ENCODE measurements at regions not wholly inside any gene's neighbourhood (a gene's known extent, or its start where the extent isn't known, plus 50 kb on each side); places are given as distances from the start of the nearest gene placed in this dataset.
A peak's percentile ranks its signal among the peaks of the same experiment; 100 is the strongest.

GRCh38 chr11:121793916-121794315 is 322.1 kb downstream of the BLID start:
- no peak for DNase-seq

- DNase-seq: no peak
These were observed 322.7 kb downstream of the BLID start for GRCh38 chr11:121793291-121793690.

DNA sequence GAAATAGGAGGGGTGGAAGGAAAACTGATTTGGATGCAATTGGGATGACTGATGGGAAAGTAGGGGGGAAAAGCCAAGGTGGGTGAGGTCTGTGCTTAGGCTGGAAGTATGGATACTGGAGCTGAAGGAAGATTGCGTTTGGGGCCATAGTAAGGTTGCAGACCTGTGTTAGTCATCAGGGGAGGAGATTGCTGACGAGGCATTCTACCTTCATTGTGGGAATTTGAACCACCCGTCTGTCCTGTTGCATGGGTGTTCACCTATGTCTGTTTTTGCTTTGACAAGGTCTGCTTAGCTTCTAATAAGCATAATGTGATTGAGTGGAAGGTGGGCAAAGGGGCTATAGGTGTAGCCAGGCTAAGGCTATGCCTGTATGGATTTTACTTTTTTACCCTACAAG is 323.8 kb downstream of the BLID start:
- no peak for DNase-seq

DNA sequence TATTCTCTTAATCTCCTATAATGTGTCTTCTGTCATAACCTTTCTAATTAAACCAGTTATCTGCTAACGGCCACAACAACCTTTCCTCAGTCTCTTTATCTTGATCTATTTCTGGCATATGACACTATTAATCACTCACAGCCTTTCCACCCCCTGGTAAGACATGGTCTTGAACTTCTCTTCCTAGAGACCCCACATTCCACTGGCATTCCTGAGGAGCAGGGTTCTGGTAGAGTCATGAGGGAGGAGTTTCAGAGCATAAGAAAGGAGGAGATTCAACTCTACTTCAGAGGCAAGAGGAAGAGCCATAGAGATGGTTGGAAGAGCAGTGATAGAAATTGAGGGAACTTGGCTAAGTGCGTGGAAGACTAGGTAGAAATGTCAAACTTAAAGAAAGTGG is 325.6 kb downstream of the BLID start:
- DNase-seq: no peak

- no peak for DNase-seq
These were observed 328.2 kb upstream of the SORL1-AS1 start for GRCh38 chr11:121780971-121781370.

GRCh38 chr11:121777056-121777455 is 324.3 kb upstream of the SORL1-AS1 start:
- DNase-seq: no peak

GRCh38 chr11:121775276-121775675 is 322.5 kb upstream of the SORL1-AS1 start:
- no peak for DNase-seq

DNA sequence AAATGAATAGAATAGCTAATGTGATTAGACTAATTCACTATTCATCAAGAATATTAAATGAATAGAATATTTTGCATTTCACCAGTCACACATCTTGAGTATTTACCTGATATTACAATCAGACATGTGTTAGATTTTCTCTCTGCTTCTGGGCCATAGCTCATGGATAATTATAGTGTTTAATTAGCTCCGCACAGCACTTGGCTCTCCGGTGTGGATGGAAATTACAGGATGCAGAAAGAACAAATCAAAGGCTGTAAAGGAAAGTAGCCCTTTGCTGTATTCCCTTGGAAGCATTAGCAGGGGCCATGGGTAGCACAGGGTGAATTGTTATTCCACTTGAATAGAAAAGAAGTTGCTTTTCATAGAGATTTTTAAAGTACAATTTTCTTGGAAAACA is 320.3 kb upstream of the SORL1-AS1 start:
- DNase-seq: no peak

DNA sequence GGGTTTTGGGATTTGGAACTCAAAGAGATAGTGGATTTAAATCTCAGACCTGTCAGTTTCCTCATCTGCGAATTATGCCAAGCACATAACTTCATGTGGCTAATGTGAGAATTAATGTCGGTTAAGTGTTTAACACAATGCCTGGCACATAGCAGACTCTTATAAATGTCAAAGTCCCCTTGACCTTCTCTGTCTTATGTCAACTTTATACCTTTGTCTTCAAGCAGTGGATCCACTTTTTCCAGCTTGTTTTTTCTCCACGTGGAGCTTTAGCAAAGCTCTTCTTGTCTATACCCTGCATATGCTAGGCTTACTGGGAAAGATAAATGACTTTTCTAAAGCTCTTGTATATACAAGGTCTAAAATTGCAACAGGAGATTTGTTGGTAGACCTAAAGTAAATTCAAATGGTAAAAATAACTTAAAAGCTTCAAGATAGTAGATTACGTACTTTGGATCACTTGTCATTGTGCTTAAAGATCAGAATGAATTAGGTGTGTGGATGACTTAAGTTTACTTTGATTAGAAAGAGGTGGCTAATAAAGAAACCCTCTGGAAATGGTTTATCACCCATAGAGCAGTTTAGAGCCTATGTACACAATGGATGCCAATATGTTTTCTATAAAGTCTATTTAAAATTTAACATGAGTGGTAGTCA is 318.3 kb upstream of the SORL1-AS1 start:
- no peak for DNase-seq

DNA sequence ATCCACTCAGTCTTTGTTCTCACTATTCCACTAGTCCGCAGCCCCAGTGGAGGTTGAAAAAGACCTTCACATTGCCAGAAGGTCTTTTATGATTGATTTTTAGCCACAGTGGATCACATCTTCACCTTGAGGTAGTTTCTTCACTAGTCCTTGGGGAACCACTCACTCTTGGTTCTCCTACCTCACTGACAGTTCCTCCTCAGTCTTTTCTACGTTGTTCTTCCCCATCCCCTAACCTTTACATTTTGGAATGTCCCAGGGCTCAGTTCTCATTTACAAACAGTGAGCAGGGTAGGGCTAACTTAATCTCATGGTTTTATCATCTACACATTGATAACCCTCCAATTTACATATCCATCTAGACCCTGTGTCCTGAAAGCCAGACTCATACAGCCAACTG is 316.4 kb upstream of the SORL1-AS1 start:
- DNase-seq: no peak

GRCh38 chr11:121767433-121767832 is 314.7 kb upstream of the SORL1-AS1 start:
- no peak for DNase-seq

GRCh38 chr11:121766991-121767390 is 314.2 kb upstream of the SORL1-AS1 start:
- DNase-seq: no peak

GRCh38 chr11:121766166-121766565 is 313.4 kb upstream of the SORL1-AS1 start:
- no peak for DNase-seq

DNA sequence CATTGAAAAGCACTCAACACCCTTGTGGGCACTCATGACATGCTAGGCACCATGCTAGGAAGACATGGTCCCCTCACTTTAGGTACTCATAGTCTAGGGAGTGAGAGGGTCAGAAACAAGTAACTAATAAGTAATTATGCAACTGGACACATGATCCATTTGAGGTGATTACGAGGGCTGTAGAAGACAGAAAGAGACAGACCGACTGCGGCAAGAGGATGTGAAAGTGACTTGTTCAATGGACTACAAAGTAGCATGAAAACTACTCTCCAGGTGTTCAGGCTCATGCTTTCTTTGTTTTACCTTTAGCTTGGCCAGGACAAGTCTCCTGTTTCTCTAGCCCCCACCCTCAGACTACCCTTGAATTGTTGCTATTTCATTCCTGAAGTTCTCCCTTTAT is 310.8 kb upstream of the SORL1-AS1 start:
- no peak for DNase-seq

DNA sequence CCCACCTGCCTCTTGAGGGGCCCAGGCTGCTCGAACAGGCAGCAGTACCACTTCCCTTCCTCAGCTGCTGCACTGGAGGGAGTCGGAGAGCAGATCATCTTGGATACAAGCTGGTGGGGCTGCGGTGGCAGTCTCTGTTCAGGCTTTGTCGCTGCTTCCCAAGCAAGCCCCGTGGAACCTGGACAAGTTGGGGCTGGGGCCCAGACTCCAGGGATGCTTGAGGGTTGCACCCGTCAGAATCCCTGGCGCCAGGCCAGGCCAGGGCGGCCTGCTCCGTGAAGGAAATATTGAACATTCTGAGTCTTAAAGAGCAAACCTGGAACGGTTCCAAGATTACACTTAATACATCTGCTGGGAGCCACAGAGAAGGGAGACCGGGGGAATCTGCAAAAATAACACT is 310.1 kb upstream of the SORL1-AS1 start:
- DNase-seq: peak; percentile 31 to 38

- no peak for DNase-seq
These were observed 308.4 kb upstream of the SORL1-AS1 start for GRCh38 chr11:121761186-121761585.

DNA sequence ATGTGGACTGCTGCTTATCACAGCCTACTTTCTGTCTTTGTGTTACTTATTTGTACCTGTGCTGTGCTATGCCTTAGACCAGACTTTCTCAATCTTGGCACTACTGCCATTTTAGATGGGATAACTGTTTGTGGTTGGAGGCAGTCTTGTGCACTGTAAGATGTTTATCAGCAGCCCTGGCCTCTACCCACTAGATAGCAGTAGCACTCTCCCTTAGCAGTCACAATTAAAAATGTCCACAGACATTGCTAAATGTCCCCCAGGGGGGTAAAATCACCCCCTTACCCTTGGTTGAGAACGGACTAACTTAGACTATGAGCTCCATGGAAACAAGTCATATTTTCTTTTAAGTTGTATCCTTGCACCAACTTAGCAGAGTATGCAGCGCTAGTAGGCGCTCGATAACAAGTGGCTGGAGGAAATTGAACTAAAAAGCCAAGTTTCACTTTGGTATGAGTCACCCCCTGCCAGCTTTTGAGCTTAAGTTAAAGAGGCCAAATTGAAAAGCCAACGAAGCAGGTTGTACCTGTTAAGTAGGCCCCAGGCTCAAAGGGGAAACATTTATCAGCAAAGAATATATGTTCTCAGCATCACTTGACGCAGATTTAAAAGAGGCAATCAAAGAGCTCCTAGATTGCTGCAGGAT is 304.8 kb upstream of the SORL1-AS1 start:
- DNase-seq: peak in 1 of 2 donors; percentile 36

DNA sequence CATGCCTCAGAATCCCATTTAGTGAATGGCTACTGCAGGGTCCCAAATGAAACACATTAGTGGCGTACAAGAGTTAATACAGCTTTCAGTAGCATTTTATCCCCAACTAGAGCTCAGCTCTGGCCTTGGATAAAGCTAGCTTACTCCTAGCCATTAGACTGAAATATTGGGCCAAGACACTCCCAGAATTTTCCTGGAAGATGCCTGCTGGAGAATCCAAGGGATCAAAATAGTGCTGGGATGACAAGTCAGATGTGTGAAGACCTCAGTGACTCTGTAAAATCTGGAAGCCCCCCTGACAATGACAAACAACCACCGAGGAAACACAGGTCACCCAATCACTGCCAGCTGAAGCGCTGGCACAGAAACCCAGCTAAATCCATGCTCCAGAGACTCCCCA is 303.1 kb upstream of the SORL1-AS1 start:
- no peak for DNase-seq

DNA sequence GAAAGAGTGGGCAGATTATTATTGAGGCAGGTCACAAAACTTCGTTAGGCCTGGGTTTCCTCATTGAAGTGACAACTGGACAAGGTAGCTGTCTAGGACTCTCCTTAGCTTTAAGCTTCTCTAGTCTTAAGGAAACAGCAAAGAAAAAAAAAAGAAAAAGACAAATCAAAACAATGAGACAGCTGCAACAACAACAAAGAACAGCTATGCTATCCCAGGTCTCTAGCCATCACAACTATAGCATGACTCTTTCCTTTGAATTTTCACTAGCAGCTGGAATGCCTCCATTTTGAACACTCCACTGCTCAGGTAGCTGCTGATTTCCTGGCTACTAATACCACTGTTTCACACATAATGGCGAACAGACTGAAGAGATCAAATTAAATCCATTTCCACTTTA is 302.4 kb upstream of the SORL1-AS1 start:
- DNase-seq: no peak

- no peak for DNase-seq
These were observed 301.8 kb upstream of the SORL1-AS1 start for GRCh38 chr11:121754598-121754997.

GRCh38 chr11:121749691-121750090 is 296.9 kb upstream of the SORL1-AS1 start:
- no peak for DNase-seq

GRCh38 chr11:121748068-121748467 is 295.3 kb upstream of the SORL1-AS1 start:
- no peak for DNase-seq

- DNase-seq: no peak
These were observed 290.5 kb upstream of the SORL1-AS1 start for GRCh38 chr11:121743285-121743684.

Data from right lung (tissue), 2 donors.